SKM-1 (cell line): ENCODE measurements at regions not wholly inside any gene's neighbourhood (a gene's known extent, or its start where the extent isn't known, plus 50 kb on each side); places are given as distances from the start of the nearest gene placed in this dataset.
"Not testable (repeated sequence)": the region's sequence is repeated elsewhere in the genome, so short reads cannot be mapped to it uniquely, and the experiment has no call there.

Experiments used
- DNase-seq: peaks from one replicate; lab custom pipeline; 2025; ENCODE audit not compliant: unreplicated experiment; lab: John Stamatoyannopoulos, UW

DNA sequence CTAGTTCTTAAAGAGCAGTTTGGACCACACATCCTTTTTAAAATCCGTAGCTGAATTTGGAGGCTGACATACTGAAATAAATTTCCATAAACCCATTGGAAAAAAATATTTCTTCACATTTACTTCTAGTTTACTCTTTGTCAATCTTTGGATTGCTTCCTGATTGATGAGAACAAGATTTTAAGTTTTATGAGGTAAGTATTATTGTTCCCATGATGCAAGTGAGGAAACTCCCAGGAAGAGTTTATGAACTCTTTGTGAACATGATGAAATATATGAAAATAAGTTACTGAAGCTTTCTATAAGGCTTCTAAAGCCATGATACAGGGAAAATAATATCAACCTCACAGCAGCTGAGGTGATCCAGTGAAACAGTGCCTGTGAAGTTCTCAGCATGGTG lies 320.0 kb downstream of the GJA1 start:
- no peak for DNase-seq

DNA sequence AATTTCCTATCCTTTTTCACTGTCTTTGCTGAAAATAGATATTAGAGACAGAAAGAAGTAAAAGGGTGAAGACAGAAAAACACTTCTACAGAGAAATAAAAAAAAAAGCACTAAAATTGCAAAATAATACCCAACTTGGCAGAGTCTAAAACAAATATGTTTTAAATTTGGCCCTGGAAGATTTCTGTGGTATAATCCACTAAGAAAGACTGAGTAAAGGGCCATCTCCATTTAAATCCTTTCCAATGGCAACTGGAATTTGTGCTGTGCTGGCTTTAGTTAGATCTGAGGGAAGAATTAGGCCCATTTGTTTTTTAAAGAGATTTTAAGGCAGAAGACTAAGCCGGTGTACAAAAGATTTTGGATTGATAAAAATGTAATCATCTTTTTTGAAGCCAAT lies 321.2 kb downstream of the GJA1 start:
- DNase-seq: no peak

DNA sequence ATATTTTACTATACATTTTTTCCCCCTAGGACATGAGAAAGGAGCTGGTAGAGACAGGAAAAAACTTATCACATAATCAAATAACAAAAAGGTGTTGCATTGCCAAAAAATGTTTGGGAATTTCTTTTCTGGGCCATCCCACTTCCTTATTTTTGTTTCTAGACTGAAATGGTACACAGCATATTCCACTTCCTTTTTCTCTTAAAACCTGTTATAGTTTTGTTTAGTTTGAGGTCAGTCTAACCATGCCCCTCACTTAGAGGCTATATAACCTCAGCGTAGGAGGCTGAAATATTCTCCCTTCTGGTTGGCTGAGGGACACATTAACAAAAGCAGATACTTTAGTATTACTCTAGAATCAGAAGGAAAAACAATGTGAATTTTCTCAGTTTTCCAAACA lies 323.9 kb downstream of the GJA1 start:
- peak; percentile 14 for DNase-seq

DNA sequence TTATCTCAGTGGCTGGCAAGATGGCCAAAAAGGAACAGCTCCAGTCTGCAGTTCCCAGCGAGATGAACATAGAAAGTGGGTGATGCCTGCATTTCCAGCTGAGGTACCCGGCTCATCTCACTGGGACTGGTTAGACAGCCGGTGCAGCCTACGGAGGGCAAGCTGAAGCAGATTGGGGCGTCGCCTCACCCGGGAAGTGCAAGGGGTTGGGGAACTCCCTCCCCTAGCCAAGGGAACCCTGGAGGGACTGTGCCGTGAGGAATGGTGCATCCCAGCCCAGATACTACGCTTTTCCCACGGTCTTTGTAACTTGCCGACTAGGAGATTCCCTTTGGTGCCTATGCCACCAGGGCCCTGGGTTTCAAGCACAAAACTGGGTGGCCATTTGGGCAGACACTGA lies 324.7 kb downstream of the GJA1 start:
- DNase-seq: no peak

DNA sequence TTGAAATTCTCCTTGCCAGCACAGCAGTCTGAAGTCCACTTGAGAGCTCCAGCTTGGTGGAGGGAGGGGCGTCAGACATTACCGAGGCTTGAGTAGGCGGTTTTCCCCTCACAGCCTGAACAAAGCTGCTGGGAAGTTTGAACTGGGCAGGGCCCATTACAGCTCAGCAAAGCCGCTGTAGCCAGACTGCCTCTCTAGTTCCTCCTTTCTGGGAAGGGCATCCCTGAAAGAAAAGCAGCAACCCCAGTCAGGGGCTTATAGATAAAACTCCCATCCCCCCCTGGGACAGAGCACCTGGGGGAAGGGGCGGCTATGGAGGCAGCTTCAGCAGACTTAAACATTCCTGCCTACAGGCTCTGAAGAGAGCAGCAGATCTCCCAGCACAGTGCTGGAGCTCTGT lies 325.3 kb downstream of the GJA1 start:
- no peak for DNase-seq

DNA sequence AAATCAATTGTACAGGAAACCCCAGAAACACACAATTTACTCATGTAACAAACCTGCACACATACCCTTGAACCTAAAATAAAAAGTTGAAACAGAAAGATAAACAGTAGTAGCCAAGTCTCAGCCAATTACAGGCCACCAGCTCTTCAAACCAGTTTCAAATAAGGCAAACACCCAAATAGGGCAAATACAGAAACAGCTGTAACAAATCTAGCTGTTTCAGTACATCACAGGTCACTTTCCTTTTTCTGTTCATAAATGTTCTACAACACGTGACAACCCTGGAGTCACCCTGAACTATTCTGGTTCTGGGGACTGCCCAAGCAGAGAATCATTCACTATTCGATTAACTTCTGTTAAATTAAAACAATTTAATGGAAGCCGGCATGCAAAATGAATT lies 329.0 kb downstream of the GJA1 start:
- DNase-seq: no peak

DNA sequence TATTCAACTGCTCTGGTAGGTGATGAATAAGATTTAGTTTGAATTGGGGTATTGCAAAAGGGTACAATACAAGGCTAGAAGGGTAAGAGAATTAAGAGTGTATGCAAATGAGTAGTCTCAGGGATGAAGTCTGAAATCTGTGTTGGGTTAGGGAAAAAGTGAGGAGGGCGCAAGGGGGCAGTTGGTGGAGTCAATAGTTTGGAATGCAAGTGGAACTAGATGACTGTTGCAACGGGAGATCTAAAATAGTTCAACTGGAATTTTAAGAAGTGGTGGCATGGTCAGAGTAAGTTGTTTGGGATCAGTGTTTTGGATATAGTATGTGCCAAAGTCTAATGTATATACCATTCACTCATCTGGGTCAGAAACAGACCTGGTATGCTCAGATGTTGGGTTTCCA lies 329.6 kb downstream of the GJA1 start:
- no peak for DNase-seq

DNA sequence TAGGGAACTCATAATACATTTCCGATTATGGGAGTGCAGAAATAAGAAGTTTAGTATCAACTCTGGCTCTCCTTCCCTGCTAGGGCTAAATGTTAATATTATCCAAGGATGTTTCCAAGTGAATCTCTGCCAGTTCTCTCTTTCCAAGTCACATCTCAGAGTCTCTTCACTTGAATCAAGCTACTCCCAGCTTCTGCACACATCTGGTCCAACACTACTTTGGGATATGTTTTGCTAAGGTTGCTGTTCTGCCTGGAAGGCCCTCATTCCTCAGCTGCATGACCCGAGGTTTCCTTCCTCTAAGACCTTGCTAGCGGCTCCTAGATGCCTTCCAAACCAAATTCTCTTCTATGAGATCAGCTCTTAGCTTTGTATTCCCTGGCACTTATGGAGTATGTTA lies 331.8 kb downstream of the GJA1 start:
- no peak for DNase-seq

DNA sequence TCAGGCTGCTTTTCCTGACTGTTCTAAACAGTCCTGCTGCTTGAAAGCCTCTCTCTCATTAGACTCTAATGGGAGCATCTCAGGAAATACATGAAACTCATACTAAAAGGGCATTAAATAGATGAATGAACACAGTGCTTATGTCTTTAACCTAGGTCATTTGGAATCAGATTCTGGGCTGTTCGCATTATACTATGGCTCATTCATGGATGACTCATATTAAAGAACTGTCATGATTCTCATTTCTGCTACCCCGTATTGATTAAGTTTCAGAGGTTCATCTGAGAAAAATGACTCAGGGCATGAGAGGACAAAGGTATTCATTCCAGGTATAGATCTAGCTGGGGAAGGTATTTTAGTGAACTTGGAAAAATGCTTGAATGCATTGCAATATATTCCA lies 335.5 kb downstream of the GJA1 start:
- no peak for DNase-seq

DNA sequence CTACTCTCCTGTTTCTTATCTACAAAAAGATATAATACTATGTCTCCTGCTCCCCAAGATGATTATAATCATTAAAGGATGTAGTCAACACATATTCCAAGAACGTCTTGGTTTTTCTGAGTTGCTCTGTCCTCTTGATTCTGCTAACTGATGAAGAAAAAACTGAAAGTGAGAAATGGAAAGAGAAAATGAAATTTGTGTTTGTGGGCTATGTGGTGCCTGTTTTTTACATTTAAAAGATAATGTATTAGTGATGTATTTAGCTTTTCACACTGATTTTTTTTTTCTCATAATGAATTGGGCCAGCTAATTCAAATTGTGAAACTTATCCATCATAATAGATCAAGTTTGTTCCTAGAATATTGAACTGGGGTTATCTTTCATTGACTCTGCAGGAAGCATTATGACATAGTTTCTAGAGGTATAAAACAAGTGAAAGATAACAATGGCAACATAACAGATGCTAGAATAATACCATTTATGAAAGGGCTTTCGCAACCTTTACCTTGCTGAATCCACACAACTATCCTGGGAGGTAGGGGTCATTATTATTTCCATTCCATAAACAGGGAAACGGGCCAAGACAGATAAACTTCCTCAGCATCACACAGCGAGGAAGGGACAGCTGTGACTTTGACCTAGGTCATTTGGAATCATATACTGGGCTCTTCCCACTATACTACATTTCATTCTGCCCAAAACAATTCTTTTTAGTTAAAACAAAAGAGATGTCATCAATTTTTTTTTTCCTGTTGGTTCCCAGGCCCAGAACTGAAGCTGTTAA lies 336.7 kb downstream of the GJA1 start:
- DNase-seq: no peak

DNA sequence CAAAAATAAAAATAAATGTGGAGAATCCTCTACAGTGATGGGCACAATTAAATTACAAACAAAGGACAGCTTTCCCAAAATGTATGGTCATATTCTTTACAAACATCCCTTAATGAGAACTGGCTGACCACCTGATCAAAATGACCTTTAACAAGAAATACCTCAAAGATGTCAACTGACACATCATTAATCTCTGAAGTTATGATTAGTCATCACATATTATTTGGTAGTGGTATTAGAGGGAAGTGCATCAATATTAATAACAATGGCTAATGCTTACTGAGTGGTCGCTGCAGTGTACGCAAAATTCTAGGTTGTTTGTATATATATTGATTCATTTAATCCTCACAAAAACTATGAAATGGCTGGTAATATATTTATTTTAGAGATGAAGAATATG lies 340.6 kb downstream of the GJA1 start:
- no peak for DNase-seq

DNA sequence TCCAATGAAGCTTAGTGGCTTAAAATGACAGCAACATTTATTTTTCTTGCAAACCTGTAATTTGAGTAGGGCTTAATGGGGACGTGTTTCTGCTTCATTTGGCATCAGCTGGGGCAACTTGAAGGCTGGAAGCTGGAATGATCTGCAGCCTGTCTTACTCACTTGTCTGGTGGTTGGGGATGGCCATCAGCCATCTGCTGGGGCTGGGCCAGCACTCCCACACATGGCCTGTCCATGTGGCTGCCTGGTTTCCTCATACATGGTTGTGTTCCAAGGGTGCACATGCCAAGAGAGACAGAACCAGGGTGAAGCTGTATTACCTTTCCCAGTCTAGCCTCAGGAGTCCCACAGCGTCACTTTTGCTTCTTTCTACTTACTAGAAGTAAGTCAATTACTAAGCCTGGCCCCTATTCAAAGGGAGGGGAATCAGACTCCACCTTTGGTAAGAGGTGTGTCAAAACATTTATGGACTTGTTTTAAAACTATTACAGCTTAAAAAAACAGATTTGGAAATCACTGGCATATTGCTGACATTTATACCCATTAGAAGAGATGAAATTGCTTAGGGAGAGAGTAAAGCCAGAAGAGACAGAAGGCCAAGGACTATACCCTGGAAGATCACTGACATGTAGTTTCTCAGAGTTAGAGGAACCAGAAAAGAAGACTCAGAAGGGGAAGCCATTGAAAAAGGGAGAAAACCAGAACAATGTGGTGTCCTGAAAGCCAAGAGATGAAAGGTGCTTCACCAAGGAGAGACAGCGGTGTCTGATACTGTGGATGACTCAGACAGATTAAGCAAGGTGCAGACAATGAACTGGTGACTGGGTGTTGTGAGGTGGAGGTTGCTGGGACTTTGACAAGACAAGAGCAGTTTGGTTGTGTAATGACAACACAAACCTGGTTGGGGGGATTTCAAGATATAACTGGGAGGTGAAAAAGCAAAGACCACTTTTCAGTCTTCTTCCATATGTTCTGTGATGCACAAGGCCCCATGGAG lies 345.2 kb downstream of the GJA1 start:
- DNase-seq: no peak

DNA sequence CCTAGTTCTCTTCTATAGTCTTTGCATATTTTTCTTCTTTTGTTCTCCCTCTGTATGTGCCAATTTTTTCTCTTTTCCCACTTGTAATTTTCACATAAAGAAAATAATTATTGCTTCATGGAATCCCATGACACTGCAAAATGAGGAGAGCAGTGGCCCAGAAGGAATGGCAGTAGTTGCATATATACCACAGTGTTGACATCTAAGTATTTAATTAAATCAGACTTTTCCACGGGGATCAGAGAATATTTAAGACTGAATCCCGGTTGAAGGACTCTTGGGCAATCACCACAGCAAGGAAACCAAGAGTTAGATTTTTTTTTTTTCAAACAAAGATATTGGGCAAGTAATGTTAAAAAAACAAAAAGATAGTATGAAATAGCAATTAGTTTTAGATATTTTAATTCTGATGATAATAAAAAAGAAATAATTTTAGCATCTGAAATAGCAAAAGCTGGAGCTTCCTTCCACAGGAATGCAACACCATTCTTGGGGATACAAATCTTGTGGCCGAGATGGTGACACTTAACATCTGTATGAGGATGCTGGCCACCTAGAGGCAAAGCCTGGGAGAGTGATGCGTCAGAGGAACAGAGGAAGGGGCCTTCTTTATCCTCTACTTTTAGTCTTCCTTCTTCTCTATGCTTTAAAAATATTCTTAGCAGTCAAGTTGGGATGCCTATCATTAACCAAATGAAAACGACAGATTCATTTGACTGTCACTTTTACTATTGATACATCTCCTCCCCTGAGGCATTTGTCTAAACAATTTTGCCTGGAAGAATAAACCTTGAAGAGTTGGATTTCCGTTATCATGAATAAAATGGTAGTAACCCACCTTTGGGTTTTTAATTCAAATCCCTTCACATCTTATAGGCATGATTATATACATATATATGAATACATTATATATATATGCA lies 356.2 kb downstream of the GJA1 start:
- no peak for DNase-seq

DNA sequence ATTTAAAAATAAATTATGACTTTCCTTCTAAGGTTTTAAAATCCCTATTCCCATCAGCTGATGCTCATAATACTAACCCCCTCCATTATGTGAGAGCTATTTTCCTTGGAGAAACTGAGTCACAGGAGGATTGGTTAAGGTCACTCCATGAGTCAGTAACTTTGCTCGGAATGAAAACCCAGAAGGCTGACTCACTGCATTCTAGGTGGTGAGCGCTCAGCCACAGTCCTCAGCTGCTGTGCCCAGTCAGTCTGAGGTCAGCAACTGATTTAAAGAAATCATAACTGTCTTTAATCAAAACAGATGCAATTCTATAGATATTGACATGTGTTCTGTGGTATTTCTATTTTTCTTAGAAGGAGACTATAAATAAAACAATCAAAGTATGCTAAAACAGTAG lies 359.2 kb downstream of the GJA1 start:
- no peak for DNase-seq

DNA sequence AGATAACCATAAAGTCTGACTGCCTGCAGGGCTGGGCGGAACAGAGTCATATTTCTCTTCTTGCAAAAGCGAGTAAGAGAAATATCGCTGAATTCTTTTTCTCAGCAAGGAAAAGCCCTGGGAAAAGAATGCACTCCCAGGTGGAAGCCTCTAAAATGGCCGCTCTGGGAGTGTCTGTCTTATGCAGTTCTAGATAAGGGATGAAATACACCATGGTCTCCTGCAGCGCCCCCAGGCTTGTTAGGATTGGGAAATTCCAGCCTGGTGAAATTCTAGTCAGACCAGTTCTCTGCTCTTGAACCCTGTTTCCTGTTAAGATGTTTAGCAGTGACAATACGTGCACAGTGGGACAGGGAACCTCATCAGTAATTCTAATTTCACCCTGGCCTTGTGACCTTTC lies 362.2 kb downstream of the GJA1 start:
- DNase-seq: not testable (repeated sequence)

DNA sequence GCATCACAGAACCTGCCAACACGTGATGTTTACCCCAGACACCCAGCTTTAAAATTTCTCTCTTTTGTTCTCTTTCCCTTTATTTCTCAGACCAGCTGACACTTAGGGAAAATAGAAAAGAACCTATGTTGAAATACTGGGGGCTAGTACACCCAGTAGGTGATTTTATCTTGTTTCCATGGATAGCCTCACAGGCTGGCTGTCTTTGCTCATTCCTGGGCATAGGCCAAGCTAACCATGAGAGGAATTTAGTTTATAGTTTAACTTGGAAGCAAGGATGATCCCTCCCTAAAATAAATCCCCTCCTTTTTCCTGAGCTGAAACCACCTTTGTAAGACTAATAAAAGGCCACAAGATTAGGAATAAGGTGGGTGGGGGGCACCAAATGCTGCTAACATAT lies 362.7 kb downstream of the GJA1 start:
- not testable (repeated sequence) for DNase-seq

DNA sequence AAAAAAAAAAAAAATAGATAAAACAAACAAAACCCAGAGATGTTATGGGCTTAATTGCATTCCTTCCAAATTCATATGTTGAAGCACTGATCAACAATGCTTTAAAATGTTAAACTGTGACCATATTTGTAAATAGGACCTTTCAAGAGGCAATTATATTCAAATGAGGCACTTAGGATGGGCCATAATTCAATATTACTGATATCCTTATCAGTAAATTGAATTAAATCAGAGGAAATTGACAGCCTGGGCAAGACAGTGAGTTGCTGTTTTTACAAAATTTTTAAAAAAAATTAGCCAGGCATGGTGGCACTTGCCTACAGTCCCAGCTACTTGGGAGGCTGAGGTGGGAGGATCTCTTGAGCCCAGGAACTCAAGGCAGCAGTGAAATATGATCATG lies 364.1 kb downstream of the GJA1 start:
- no peak for DNase-seq

DNA sequence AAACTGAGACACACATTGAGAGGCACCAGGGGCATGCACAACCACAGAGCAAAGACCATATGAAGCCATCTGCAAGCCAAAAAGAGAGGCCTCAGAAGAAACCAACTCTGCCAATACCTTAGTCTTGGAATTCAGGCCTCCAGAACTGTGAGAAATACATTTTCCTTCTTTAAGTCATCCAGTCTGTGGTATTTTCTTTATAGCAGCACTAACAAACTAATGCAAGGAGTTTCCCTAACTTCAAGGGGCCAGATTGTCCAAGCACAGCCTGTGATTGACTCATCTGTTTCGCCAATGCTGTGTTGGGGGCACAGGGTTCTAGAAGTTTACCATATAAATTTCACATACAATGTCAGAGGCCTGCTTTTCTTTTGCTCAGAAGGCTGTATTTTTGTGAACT lies 364.6 kb downstream of the GJA1 start:
- DNase-seq: no peak

DNA sequence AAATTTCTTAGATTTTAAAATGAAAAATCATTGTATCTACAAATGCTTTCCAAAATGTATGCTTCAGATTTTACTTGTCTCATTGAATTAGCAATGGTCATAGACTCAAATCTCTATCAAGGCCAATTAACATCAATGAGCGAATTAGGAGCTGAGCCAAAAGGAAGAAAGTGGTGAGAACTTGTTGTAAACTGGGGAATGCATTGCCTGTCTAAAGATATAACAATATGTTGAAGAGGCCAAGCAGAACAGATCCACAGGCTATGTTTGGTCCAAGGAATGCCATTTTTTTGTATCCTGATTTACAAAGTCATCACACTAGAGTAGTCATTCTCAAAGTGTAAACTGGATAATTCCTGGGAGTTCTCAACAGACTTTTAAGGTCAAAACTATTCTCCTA lies 370.7 kb downstream of the GJA1 start:
- no peak for DNase-seq

DNA sequence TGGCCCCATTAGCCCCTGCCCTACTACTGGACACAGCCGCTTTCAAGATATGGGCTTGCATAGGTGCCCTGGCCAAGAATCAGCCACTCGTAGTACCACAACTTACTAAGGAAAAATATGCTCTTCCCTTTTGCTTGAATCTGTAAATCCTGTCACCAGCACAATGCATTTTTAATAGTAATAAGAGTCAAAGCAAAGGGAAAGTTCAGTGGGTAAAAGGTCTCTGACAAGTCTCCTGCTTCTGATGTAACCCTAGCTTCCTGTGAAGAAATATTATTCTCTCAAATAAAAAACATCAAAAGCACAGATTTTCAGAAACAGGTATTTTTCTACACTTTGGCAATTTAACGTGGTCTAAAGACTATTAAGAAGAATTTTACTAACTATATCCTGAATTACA lies 373.8 kb downstream of the GJA1 start:
- DNase-seq: no peak
